UCSD-AML1 (cell line): ENCODE measurements at regions not wholly inside any gene's neighbourhood (a gene's known extent, or its start where the extent isn't known, plus 50 kb on each side); places are given as distances from the start of the nearest gene placed in this dataset.
"Not testable (repeated sequence)": the region's sequence is repeated elsewhere in the genome, so short reads cannot be mapped to it uniquely, and the experiment has no call there.

Source experiments
- DNase-seq: peaks from one replicate; lab custom pipeline; 2025; ENCODE audit not compliant: unreplicated experiment; lab: John Stamatoyannopoulos, UW

DNA sequence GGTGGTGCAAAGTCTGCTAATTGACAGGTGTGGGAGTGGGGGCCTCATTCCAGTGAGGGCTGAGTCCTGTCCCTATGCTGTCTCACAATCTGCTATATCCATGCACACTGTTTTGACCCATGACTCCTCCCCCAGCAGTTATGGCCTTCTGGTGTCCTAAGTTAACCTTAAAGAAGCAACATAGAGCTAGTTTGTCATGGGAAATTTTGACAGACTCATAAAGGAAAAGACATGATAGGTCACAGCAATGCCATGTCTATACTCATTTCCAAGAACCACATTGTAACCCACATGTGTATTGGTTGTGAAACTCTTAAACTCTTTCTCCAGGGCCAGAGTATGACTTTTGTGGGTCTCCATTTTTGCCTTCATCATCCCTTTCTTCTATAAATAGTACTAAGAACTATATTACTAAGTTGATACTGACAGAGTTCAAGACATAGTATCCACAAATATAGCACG lies 78.2 kb upstream of the SLC1A4 start:
- no peak for DNase-seq

DNA sequence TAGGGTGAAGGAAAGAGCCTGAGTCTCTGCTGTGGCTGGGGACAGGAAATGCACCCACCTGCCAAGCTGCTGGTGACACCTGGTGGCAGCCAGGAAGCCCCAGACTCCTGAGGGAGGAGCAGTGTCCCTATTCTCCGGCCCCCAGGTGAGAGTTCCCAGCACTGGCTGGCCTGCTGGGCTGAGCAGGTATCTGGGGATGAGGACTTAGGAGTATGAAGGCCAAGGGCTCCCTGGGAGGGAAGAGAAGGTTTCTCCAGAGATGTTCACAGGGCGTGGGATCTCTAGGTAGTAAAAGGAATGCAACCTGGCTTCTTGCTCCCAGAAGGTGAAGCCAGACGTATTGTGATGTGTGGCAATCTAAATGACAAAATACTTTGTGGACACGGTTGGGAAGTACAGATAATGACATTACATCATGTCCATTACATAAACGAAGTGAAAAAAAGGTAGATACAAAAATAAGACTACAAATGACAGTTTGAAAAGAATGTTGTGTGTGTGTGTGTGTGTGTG lies 75.8 kb upstream of the SLC1A4 start:
- DNase-seq, result no peak

DNA sequence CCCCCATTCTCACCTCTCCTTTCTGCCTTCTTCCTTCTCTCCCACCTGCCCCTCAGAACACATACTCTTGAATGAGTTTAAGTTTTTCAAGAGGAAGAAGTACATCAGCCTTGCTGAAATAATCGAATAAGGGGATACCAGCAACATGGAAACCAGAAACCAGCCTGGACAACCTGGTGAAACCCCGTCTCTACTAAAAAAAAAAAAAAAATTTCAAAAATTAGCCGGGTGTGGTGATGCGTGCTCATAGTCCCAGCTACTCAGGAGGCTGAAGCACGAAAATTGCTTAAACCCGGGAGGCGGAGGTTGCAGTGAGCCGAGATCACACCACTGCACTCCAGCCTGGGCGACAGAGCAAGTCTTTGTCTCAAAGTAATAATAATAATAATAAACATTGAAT lies 75.0 kb upstream of the SLC1A4 start:
- no peak for DNase-seq

DNA sequence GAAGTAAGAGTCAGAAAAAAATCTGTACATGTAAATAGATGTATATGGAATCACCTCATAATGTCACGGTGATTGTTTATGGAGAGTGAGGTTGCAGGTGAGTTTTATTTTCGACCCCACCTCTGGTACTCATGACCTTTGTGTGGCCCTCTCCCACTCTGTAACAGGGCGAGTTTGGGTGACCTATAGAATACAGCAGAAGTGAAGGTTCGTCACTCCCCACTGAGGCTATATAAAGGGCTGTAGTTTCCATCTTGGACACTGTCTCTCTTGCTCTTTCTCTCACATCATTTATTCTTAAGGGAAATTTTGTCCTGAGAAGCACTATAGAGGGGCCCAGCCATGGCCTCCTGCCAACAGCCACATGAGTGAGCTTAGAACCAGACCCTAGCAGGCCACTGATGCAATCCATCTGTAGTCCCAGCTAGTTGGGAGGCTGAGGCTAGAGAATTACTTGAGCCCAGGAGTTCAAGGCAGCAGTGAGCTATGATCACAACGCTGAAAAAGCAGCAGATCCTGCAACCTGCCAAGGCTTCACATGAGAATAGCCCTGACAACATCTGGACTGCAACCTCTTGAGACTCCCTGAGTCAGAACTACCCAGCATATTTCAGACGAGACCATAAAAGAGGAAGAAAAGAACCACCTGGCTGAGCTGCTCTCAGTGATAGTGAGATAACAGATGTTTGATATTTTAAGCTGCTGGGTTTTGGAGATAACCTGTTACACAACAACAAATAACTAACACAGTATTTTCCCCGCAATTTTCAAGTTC lies 74.3 kb upstream of the SLC1A4 start:
- DNase-seq, result no peak

DNA sequence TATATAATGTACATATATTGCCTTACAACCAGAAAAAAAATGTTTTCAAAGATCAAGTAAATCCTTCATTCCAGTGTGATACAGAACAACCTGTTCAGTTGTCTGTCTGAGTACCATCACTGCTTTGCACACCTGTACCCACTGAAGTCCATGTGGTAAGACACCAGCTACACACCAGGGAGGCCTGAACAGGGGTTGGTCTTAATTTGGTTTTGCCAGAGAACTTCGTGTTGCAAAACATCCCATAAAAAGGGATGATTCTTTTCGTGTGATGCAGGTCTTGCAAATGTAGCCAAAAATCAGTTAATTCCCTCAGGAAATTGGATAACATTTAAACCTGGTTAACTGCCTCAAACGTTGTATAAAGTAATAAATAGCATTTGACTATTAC lies 73.7 kb upstream of the SLC1A4 start:
- DNase-seq, result no peak

DNA sequence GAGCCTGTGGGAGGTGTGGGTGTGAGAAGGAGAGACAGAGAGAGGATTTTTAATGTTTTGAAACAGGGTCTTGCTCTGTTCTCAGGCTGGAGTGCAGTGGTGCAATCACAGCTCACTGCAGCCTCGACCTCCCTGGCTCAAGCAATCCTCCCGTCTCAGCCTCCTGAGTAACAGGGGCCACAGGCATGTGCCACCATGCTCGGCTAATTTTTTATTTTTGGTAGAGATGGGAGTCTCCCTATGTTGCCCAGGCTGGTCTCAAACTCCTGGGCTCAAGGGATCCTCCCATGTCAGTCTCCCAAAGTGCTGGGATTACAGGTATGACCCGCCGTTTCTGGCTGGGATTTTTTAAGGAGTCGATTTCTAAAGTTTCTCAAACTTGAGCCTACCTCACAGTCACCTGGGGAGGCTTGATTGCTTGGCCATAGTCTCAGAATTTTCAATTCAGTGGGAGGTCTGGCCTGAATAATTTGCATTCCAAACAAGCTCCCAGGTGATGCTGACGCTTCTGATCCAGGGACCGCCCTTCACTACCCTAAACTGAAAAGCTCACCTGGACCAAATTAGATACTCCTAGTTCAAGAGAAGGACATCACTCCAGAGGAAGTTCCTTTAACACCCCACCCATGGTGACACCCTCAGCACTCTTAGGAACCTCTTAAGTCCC lies 70.8 kb upstream of the SLC1A4 start:
- no peak for DNase-seq

DNA sequence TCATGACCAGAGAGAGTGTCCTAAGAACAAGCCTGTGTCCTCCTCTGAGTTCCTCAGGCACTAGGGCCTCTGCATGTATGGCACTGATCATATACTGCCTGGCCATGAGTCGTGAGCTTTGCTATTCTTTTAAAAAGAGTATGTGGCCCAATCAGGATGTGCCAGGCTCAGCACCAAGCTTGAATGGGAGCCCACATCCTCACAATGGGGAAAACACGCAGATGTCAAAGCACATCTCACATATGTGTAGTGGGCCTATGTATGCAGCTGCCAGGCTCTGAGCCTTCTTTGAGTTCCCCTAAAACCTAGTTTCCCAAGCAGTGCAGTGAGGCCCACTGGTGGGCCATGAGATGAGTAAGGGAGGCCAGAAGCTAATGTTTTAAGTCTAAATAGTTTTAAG lies 69.9 kb upstream of the SLC1A4 start:
- DNase-seq, result no peak

DNA sequence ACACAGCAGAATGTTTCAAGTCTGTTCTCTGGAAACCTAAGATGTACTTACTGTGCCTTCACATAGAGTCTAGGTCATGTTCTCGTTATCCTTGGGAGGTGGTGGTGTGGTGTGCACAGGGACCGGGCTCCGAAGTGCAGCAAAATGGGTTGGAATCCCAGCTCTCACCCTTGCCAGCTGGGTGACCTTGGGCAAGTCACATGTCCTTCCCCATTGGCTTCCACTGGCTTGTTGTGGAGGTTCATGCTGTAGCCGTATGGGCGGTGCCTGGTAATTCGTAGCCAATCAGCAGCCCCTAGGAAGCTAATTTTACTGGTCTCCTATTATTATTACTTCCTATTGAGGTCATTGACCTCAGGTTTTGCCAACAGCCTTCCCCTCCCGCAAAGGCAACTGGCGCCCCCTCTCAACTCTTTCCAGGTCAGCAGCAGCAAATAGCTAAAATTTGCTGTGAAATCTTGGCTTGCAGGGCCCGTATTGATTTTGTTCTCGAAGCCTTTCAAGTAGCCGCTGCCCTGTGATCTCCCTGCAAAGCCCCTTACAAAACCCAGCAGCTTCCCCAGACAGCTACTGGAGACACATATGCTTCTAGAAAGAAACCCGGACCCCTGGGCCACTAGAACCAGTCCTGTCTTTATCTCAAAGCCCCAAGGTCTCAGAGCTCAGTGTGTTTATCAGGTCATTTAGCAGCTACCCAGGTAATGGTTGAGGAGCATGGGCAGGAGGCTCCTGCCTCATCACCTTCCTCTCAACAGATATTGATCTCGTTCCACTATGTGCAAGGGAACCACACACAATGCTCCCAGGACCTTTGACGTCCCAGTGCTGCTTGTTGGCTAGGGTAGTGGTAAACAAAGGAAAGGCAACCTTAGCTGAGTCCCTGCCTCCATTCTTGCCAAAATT lies 66.5 kb upstream of the SLC1A4 start:
- no peak for DNase-seq

DNA sequence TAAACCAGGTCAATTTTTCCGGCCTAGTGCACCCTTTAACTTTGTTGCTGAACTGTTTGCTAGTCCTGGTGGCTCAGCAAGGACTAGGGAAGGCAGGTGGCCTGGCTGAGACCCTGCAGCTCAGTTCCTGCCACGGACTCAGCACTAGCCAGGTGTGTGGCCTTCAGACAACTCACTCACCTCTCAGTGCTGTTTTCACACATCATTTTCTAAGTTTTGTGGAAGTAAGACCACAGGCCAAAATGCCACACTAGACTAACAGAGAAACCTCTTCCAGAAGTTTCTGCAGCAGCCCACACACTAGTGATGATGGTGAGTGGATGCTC lies 65.9 kb upstream of the SLC1A4 start:
- no peak for DNase-seq

DNA sequence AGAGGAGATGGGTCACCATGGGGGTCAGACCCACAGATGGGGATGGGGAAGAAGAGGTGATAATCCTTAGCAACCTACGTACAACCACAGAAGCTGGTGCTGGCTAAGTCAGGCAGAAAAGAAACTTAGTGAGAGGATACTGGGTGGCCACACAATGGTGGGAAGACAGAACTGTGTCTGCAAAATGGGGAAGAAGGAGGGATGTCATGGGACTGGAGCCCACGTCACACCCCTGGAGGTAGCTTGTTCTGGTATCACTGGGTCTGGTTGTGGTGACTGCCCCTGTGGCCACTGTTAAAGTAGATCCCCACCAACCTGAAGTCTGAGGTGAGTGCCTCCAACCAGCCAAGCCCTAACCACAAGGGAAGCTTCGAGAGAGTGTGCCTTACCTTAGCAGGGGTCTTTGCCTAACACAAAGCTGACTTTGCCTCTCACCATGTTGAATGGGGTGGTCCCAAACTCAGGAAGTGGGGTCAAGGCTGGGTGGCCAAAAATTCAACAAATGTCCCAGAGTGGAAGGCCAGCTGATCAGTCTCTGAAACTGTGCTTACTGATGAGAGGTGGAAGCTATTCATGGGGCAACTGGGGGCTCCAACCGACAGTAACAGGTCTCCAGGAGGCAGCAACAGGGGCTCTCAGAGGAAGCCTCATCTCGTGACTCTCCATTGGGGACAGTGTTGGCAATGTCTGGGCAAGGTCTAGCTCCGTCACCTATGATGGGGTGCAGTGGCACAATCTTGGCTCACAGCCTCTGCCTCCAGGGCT lies 64.8 kb upstream of the SLC1A4 start:
- DNase-seq, result no peak

DNA sequence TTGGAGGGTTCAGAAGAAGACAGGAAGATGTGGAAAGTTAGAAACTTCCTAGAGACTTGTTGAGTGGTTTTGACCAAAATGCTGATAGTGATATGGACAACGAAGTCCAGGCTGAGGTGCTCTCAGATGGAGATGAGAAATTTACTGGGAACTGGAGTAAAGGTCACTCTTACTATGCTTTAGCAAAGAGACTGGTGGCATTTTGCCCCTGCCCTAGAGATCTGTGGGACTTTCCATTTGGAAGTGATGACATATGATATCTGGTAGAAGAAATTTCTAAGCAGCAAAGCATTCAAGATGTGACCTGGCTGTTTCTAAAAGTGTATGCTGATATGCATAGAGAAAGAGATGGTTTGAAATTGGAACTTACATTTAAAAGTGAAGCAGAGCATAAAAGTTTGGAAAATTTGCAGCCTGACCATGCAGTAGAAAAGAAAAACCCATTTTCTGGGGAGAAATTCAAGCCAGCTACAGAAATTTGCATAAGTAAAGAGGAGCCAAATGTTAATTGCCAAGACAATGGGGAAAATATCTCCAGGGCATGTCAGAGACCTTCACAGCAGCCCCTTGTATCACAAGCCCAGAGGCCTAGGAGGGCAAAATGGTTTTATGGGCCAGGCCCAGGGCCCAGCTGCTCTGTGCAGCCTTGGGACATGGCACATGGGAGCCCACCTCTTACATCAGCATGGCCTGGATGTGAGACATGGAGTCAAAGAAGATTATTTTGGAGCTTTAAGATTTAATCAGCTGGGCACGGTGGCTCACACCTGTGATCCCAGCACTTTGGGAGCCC lies 63.1 kb upstream of the SLC1A4 start:
- DNase-seq, result not testable (repeated sequence)

DNA sequence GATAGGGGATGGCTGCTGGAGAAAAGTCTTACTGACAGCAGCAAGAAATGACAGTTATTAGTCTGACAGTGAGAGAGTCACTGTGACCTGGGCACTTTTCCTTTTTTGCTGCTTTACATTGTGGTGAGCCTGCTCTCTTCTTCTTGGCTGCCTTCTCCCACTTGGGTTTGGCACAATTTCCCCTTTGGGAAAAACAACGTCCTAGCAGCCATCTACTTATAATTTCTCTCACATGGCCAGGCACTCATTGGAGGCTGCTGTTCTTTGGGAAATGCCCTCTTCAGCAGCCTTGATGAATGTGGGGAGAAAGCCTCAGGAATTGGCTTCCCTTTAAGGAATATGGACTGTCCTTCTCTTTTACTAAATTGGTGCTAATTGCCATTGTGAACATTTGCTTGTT lies 60.4 kb upstream of the SLC1A4 start:
- no peak for DNase-seq

DNA sequence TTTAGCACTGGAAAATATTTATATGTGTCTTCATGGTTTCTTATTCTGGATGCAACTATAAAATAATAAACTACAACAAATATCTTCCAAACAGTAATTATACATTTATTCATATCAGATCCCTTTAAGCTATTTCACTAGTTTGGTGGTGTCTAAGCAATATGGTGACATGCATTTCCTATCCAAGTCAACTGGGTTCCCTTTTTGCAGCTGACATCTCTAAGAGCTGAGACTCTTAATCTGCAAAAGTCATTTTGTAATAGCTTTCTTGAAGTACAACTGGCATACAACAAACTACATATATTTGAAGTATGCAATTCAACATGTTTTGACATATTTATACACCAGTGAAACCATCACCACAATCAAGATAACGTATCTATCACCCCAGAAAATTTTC lies 59.9 kb upstream of the SLC1A4 start:
- DNase-seq, result no peak

DNA sequence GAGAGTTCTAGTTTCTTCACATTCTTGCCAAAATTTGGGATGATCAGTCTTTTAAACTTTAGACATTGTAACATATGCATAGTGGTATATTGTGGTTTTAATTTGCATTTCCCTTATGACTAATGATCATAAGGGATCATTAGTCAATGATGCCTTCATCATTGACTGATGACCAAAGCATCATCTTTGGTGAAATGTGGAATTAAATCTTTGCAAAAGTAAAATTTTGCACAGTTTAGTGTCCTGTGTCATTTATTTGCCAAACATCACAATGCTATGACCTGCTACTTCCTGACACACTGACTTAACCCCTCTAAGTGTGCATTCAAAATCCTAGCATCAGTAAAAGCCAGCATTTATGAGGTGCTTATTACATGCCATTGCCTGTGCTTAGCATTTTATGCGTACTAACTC lies 58.9 kb upstream of the SLC1A4 start:
- DNase-seq, result no peak

DNA sequence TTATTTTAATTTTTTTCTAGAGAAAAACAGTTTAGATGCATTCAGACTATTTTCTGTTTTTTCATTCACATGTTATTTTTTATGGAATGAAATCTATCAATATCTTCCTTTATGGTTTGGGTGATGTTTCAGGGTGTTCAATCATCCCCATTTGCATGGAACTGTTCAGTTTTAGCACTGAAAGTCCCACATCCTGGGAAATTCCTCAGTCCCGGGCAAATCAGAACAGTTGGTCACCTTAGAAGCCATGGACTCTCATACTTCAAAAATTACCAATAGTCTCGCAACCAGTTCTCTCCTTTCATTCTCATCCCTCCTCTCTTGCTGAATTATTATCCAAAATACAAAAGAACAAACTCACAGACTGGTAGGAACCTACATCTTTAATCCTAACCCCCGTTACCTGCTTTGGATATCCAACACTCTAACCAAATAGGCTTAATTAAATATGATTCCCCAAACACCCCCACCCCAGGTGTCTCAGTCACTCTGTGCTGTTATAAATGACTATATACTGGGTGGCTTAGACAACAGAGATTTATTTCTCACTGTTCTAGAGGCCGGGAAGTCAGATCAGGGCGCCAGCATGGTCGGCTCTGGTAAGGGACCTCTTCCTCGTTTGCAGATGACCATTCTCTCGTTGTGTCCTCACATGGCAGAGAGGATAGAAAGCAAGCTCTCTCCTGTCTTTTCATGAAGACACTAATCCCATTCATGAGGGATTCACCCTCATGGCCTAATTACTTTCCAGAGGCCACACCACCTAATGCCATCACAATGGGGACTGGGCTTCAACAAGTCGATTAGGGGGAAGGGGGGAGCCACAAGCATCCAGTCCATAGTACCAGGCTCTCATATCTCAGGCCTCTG lies 57.7 kb upstream of the SLC1A4 start:
- no peak for DNase-seq

DNA sequence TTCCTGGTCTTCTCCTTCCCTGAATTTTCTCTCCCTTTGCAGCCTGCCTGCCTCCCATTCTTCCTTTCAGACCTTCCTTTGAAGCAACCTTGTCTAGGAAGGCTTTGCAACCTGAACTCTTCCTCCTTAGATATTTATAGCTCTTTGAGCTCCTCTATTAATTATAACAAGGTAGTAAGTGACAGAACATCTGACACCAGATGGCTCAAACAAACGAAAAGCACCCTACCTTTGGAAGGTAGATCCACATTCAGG lies 57.2 kb upstream of the SLC1A4 start:
- DNase-seq, result no peak

DNA sequence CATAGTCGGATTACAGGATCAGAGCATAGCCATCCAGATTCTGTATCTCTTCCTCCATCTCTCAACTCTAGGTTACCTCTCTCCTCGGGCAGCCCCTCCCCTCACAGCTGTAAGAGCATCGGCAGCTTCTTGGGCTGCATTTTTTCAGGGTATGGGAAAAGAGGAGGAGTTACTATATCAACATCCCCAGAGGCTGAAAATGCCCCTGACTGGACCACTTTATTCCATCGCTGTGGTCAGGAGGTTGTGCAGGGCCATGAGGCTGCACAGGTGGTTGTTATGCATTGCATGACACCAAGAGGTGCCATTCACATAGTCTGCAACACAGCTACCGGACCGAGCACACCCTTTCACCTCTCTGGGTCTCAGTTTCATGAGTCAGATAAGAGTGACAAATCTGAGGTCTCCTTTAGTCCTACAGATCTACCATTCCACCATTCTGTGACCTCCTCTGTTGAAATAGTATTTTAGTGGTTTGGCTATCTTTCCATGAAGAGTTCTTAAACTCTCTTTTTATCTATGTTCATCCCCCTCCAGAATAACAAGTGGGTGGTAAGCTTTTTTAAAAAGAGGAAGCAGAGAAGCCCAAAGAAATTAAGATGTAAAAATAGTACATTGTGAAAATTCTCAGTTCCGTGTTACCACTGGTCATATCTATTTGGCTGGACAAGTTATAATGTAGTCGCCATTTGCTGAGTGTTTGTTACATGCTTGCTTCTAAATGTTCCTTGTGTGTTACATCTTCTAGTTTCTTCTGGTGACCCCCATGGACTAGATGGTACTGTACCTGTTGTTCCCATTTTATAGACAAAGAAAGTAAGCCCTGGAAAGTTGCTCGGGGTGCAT lies 56.6 kb upstream of the SLC1A4 start:
- DNase-seq, result no peak

DNA sequence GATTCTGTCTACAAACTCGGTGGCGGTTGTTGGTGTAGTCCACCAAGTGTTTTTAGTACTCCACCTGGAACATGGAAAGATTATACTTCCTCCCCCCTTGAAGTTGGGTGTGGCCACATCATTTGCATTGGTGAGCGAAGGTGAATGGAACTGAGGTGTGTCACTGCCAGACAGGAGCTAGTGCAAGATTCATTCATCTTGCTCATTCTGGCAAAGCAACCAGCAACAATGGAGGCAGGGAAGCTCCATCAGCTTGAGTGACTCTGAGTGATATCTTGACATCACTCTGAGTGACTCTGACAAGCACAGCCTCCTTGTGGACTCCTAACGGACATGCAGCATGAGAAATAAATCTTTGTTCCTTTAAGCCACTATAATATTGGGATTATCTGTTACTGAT lies 54.7 kb upstream of the SLC1A4 start:
- DNase-seq, result no peak

DNA sequence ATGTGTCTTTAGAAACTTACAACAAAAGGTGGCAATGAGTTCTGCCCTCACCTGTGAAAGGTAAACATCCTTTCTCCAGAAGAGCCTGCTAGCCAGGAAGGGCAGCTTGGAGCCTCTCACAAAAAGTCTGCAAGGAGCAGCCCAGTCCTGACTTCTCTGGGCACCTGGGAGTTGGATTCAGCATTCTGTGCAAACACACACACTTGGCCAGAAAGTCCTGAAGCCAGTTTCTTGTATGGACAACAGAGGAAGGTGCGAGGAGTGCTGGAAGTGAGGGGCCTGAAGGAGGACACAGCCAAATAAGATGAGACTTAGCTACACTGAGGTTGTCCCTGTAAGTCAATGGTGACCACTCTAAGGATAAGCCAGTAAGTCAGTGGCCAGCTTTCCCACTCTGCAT lies 52.4 kb upstream of the SLC1A4 start:
- DNase-seq, result no peak
